Type B pancreatic cell (in vitro differentiated cells): ENCODE measurements at regions not wholly inside any gene's neighbourhood (a gene's known extent, or its start where the extent isn't known, plus 50 kb on each side); places are given as distances from the start of the nearest gene placed in this dataset.

Source experiments
- DNase-seq: peaks from one replicate; pipeline ENCODE4 v3.0.0; 2021; ENCODE audit warnings: mixed read lengths; ENCODE audit not compliant: unreplicated experiment; ENCODE audit errors: extremely low spot score
- H3K27ac Mint-ChIP-seq: 2 replicates; pipeline ENCODE4 v1.8.0; 2021; ENCODE audit warnings: mild to moderate bottlenecking, mixed read lengths
- H3K27me3 Mint-ChIP-seq: 2 replicates; pipeline ENCODE4 v1.8.0; 2021; ENCODE audit warnings: mixed read lengths
- H3K36me3 Mint-ChIP-seq: 2 replicates; pipeline ENCODE4 v1.8.0; 2021; ENCODE audit warnings: mixed read lengths
- H3K4me1 Mint-ChIP-seq: one replicate; pipeline ENCODE4 v1.8.0; 2021; ENCODE audit warnings: mixed read lengths; ENCODE audit not compliant: unreplicated experiment
- H3K4me3 Mint-ChIP-seq: 2 replicates; pipeline ENCODE4 v1.8.0; 2021; ENCODE audit warnings: mild to moderate bottlenecking, mixed read lengths
- H3K9me3 Mint-ChIP-seq: 2 replicates; pipeline ENCODE4 v1.8.0; 2021; ENCODE audit warnings: mixed read lengths
- CTCF ChIP-seq: fragments of 200-600 bp; sonication (generic); conservative IDR thresholded peaks from 2 replicates; pipeline ENCODE4 v1.5.0; 2021; ENCODE audit warnings: antibody characterized with exemption, mild to moderate bottlenecking

DNA sequence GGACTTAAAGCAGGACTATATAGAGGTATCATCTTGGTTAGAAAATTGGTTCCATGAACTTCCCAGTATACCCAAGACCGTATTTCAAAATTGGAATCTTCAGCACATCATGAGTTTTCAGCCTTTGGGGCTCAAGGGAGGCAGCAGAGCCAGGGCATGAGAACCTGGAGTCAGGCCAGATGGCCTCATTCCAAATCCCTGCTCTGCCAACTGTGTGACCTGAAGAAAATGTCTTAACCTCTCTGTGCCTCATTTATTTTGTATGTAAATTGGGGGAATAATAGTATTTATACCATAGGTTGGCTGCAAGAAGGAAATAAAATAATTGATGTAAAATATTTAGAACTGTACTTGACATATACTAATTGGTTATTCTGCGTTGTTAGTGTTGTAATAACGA is 987.6 kb downstream of the TBC1D22A start:
- H3K9me3 Mint-ChIP-seq, result no peaks in the 10 kb centered on the region
- no peak overlapping the region for H3K27ac Mint-ChIP-seq
- no peaks in the 10 kb centered on the region for H3K4me1 Mint-ChIP-seq
- H3K4me3 Mint-ChIP-seq, result no peak overlapping the region
- DNase-seq, result no peak
- no peak for TF ChIP-seq CTCF
- no peaks in the 10 kb centered on the region for H3K36me3 Mint-ChIP-seq
- H3K27me3 Mint-ChIP-seq, result no peaks in the 10 kb centered on the region

GRCh38 chr22:47748957-47749356 is 986.5 kb downstream of the TBC1D22A start:
- no peak overlapping the region for H3K4me3 Mint-ChIP-seq
- no peak for TF ChIP-seq CTCF
- no peaks in the 10 kb centered on the region for H3K36me3 Mint-ChIP-seq
- DNase-seq, result no peak
- no peaks in the 10 kb centered on the region for H3K4me1 Mint-ChIP-seq
- no peak overlapping the region for H3K27ac Mint-ChIP-seq
- H3K27me3 Mint-ChIP-seq, result no peaks in the 10 kb centered on the region
- H3K9me3 Mint-ChIP-seq, result no peaks in the 10 kb centered on the region

DNA sequence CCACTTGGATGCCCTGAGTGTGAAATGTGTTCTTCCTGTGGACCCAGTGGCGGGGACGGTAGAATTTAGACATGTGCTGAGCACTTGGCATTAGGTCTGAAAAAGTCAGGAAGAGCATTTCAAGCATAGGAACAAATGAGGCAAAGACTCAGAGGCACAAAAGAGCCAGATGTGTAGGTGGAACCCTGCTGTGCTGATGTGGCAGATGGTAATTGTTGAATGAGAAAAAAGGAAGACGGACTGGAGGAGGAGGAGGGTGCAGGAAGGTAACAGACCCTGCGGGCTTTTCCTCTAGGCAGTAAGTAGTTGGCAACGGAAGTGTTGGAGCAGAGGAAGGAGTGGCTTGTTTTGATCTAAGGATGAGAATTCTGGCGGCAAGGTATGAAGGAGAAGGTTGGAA is 985.8 kb downstream of the TBC1D22A start:
- H3K27ac Mint-ChIP-seq, result no peak overlapping the region
- H3K4me3 Mint-ChIP-seq, result no peak overlapping the region
- no peak for DNase-seq

GRCh38 chr22:47740109-47740805 is 977.8 kb downstream of the TBC1D22A start:
- Mint-ChIP-seq H3K4me1 (no peaks in the 10 kb centered on the region), H3K27me3 (peaks cover 12% of the 10 kb centered on the region), H3K27ac (no peak overlapping the region), H3K36me3 (no peaks in the 10 kb centered on the region), H3K9me3 (no peaks in the 10 kb centered on the region), H3K4me3 (no peak overlapping the region)
- DNase-seq, result no peak
- TF ChIP-seq CTCF, result no peak

More for the DNA sequence above, 985.8 kb downstream of the TBC1D22A start:
- Mint-ChIP-seq H3K27me3 (no peaks in the 10 kb centered on the region), H3K36me3 (no peaks in the 10 kb centered on the region), H3K9me3 (no peaks in the 10 kb centered on the region), H3K4me1 (no peaks in the 10 kb centered on the region)
- no peak for TF ChIP-seq CTCF

- no peak for DNase-seq
- no peak for TF ChIP-seq CTCF
- no peak overlapping the region for H3K4me3 Mint-ChIP-seq
- no peaks in the 10 kb centered on the region for H3K36me3 Mint-ChIP-seq
- H3K27me3 Mint-ChIP-seq, result peaks cover 12% of the 10 kb centered on the region
- no peaks in the 10 kb centered on the region for H3K9me3 Mint-ChIP-seq
- H3K27ac Mint-ChIP-seq, result no peak overlapping the region
- H3K4me1 Mint-ChIP-seq, result no peaks in the 10 kb centered on the region
Measured at GRCh38 chr22:47739291-47740015, 977.0 kb downstream of the TBC1D22A start.
